ENCODE measurements at regions not wholly inside any gene's neighbourhood (a gene's known extent, or its start where the extent isn't known, plus 50 kb on each side); places are given as distances from the start of the nearest gene placed in this dataset.

GRCh38 chr10:101293007-101293723 is 60.8 kb upstream of the BTRC start:
- 10% methylated on average over 2 of the region's 17 CpGs; no CpG with 5 or more reads in 1 of the 2 experiments for WGBS, 2 experiments (ENCODE audit: extremely low coverage in 2 of 2, insufficient read length in 1 of 2)
- in situ Hi-C loops (cut with MboI; ENCODE audit: low sequenced_read_pairs), result loop anchor here (5.0 to 25.0 kb wide), 2 partner anchors 81 to 144 kb away; no protein-coding TSS in a partner anchor
- H4K91ac ChIP-seq (ENCODE audit: insufficient read depth, low read depth, low read length), result no peak overlapping the region
- H3K9ac ChIP-seq (ENCODE audit: low read depth, low read length), result no peak overlapping the region
- no peak overlapping the region for H2AFZ ChIP-seq (replicated peaks; ENCODE audit: low read length, poor library complexity)
- H3K27me3 ChIP-seq (ENCODE audit: control insufficient read depth, insufficient read depth, low read length), result peaks cover 82% of the 10 kb centered on the region
- intact Hi-C loops (cut with micrococcal nuclease), result loop anchor here (10.0 kb wide), 1 partner anchor 492 kb away; the partner anchor contains the start of gene NPM3
- H4K5ac ChIP-seq (ENCODE audit: low read depth, low read length), result no peak overlapping the region
- H4K8ac ChIP-seq (ENCODE audit: low read depth in 2 of 2, low read length in 2 of 2), result no peak overlapping the region
- H3K4me3 ChIP-seq (ENCODE audit: insufficient read depth, low read depth, low read length), result no peak overlapping the region
- no peak overlapping the region for H2BK5ac ChIP-seq (ENCODE audit: low read depth, low read length, poor library complexity, severe bottlenecking)
- BruUV-seq (replicated peaks), result no TSS peak
- H4K20me1 ChIP-seq (ENCODE audit: insufficient read depth, low read length), result 0 out of 2 replicates have a peak, but pooled peaks cover 3% of the 10 kb centered on the region
- no peaks in the 10 kb centered on the region for H3K36me3 ChIP-seq (ENCODE audit: control insufficient read depth, insufficient read depth, low read length)
- no peak overlapping the region for H3K14ac ChIP-seq (replicated peaks; ENCODE audit: low read depth, low read length)
- H2AK5ac ChIP-seq (ENCODE audit: low read depth, low read length), result no peak overlapping the region
- no peak overlapping the region for H2BK15ac ChIP-seq (ENCODE audit: low read depth, low read length)
- no peak for ATAC-seq (ENCODE audit: low read depth)
- H3K4me2 ChIP-seq (ENCODE audit: low read depth, low read length), result no peak overlapping the region; the same call in 1 of the 2 replicates
- no peak overlapping the region for H3K18ac ChIP-seq (ENCODE audit: low read depth, low read length)
- ChIA-PET CTCF (interaction anchor here (1.2 to 1.7 kb wide), 3 partner anchors 18 to 151 kb away, joined by 4 read pairs; no protein-coding TSS in a partner anchor), POLR2A (ENCODE audit: unreplicated experiment) (no interaction called here)
- no peak overlapping the region for H2BK20ac ChIP-seq (ENCODE audit: low read depth, low read length)
- no peak overlapping the region for H2BK120ac ChIP-seq (ENCODE audit: low read depth, low read length)
- no peak overlapping the region for H2AK9ac ChIP-seq (replicated peaks; ENCODE audit: low read depth, low read length, poor library complexity)
- H3K9me1 ChIP-seq (ENCODE audit: insufficient read depth, low read length), result 0 out of 2 replicates have a peak, but pooled peaks cover 4% of the 10 kb centered on the region
- no peak for DNase-seq
- H3K56ac ChIP-seq (ENCODE audit: extremely low read depth, insufficient read depth, low read length), result no peak overlapping the region
- no peaks in the 10 kb centered on the region for H3K4me1 ChIP-seq (ENCODE audit: control insufficient read depth, insufficient read depth, low read length)
- H3K4ac ChIP-seq (ENCODE audit: low read depth, low read length), result no peak overlapping the region
- no peak overlapping the region for H3K23ac ChIP-seq (ENCODE audit: low read depth, low read length)
- no peak overlapping the region for H3K27ac ChIP-seq (ENCODE audit: insufficient read depth, low read length)
- no peaks in the 10 kb centered on the region for H3K9me3 ChIP-seq (ENCODE audit: control insufficient read depth, insufficient read depth, low read length)
- dilution Hi-C loops (cut with HindIII; ENCODE audit: low sequenced_read_pairs, unreplicated experiment), result loop anchor here (25.0 kb wide), 1 partner anchor 169 kb away; no protein-coding TSS in a partner anchor
- H3K79me1 ChIP-seq (ENCODE audit: low read depth in 1 of 2, low read length in 2 of 2), result no peaks in the 10 kb centered on the region
- TF ChIP-seq MAFK (IDR thresholded peaks at IDR 0.05; ENCODE audit: low read depth, low read length), result no peak
- no peak for TF ChIP-seq USF2 (IDR thresholded peaks at IDR 0.05; ENCODE audit: low read depth, low read length)
- TF ChIP-seq BHLHE40 (IDR thresholded peaks at IDR 0.05; ENCODE audit: low read depth, low read length), result no peak
- TF ChIP-seq CEBPB (IDR thresholded peaks at IDR 0.05; ENCODE audit: low read depth, low read length), result no peak
- TF ChIP-seq FOS (IDR thresholded peaks at IDR 0.05; ENCODE audit: low read depth, low read length), result no peak
- TF ChIP-seq CHD1 (IDR thresholded peaks at IDR 0.05; ENCODE audit: low read depth, low read length), result no peak
- TF ChIP-seq MAZ (IDR thresholded peaks at IDR 0.05; ENCODE audit: borderline replicate concordance, low read depth, low read length), result no peak
- TF ChIP-seq CTCF (conservative IDR thresholded peaks at IDR 0.05; ENCODE audit: low read depth, low read length), result no peak
- no peak for TF ChIP-seq SMC3 (IDR thresholded peaks at IDR 0.05; ENCODE audit: low read depth, low read length)
- TF ChIP-seq RCOR1 (IDR thresholded peaks at IDR 0.05; ENCODE audit: insufficient replicate concordance, low read length), result no peak
- TF ChIP-seq POLR2A (IDR thresholded peaks at IDR 0.05; ENCODE audit: low read depth, low read length), result no peak
- TF ChIP-seq NFE2L2 (IDR thresholded peaks at IDR 0.05; ENCODE audit: low read depth, low read length), result no peak
- no peak for TF ChIP-seq ELK1 (IDR thresholded peaks at IDR 0.05; ENCODE audit: borderline replicate concordance, low read depth, low read length)
- TF ChIP-seq RFX5 (IDR thresholded peaks at IDR 0.05; ENCODE audit: low read depth, low read length), result no peak
- no peak for TF ChIP-seq RAD21 (IDR thresholded peaks at IDR 0.05; ENCODE audit: low read length)
